Testis (tissue), 2 donors: ENCODE measurements at regions not wholly inside any gene's neighbourhood (a gene's known extent, or its start where the extent isn't known, plus 50 kb on each side); places are given as distances from the start of the nearest gene placed in this dataset.

Source experiments
- DNase-seq: peaks from one replicate; pipeline ENCODE4 v3.0.0-alpha.2; 2019
- H3K27ac ChIP-seq, 2 donors: fragments of 200-600 bp; sonication (generic); one replicate each; pipeline ENCODE4 v1.5.1; 2019
- H3K27me3 ChIP-seq: fragments of 200-600 bp; sonication (generic); one replicate; pipeline ENCODE4 v1.5.1; 2019
- H3K36me3 ChIP-seq: fragments of 200-600 bp; sonication (generic); one replicate; pipeline ENCODE4 v1.5.1; 2017; ENCODE audit warnings: low read depth; ENCODE audit errors: missing control alignments
- H3K4me1 ChIP-seq: fragments of 200-600 bp; sonication (generic); one replicate; pipeline ENCODE4 v1.5.1; 2019
- H3K4me3 ChIP-seq, 2 donors: fragments of 200-600 bp; sonication (generic); one replicate each; pipeline ENCODE4 v1.5.1; 2017 to 2019
- H3K9me3 ChIP-seq: fragments of 200-600 bp; sonication (generic); one replicate; pipeline ENCODE4 v1.5.1; 2017
- POLR2A ChIP-seq: fragments of 450-650 bp; IDR thresholded peaks from one replicate; pipeline ENCODE4 v1.6.1; 2017; ENCODE audit warnings: antibody characterized with exemption, mild to moderate bottlenecking, moderate library complexity
- WGBS, 2 donors: methylation state at CpG; one replicate each; pipeline ENCODE4 v1.1.5; 2018; 5-methylcytosine and 5-hydroxymethylcytosine counted together
- intact Hi-C: fragments of 100-400 bp; cut with DNase I; formaldehyde crosslinking; loops from one replicate; pipeline ENCODE4 v1.15.1; 2023; ENCODE audit warnings: low total_unique reads
- TF ChIP-seq, protein P1 (sequence below), 3 experiments: fragments of 450-650 bp in 2 of 3; fragments of 200-600 bp in 1 of 3; sonication (generic) in 1 of 3; IDR thresholded peaks; one replicate each; pipeline ENCODE4 v1.5.1; 2016 to 2019; ENCODE audit warnings: antibody characterized with exemption in 3 of 3, mild to moderate bottlenecking in 2 of 3, moderate library complexity in 1 of 3

DNA sequence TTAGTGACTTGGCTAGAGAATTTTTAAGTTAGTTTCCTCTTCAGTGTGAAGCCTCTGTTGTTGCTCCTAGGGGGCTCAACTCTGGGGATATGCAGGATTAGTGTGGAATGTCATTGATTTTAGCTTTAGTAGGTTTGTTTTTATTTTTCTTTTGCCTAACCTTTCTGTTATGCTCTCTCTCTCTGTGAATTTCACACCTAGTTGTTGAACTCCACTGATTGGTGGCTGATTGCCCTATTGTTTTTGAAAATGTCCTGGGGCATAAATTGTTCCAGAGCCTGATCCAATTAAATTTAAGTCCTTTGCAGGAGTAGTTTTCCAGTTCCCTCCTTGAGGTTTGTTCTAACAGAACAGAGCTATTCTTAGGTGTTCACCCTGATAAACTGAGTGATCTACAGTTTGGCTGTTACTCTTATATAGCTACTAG lies 393.3 kb upstream of the CTSO start:
- H3K9me3 ChIP-seq = no peaks in the 10 kb centered on the region
- DNase-seq = no peak
- TF ChIP-seq, protein P1, sequence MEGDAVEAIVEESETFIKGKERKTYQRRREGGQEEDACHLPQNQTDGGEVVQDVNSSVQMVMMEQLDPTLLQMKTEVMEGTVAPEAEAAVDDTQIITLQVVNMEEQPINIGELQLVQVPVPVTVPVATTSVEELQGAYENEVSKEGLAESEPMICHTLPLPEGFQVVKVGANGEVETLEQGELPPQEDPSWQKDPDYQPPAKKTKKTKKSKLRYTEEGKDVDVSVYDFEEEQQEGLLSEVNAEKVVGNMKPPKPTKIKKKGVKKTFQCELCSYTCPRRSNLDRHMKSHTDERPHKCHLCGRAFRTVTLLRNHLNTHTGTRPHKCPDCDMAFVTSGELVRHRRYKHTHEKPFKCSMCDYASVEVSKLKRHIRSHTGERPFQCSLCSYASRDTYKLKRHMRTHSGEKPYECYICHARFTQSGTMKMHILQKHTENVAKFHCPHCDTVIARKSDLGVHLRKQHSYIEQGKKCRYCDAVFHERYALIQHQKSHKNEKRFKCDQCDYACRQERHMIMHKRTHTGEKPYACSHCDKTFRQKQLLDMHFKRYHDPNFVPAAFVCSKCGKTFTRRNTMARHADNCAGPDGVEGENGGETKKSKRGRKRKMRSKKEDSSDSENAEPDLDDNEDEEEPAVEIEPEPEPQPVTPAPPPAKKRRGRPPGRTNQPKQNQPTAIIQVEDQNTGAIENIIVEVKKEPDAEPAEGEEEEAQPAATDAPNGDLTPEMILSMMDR (IDR thresholded peaks at IDR 0.05) = no peak
- TF ChIP-seq POLR2A = no peak
- intact Hi-C loops = no loop called here
- no peaks in the 10 kb centered on the region for H3K36me3 ChIP-seq
- no peaks in the 10 kb centered on the region for H3K4me1 ChIP-seq
- no peaks in the 10 kb centered on the region for H3K27me3 ChIP-seq
- no peak overlapping the region for H3K27ac ChIP-seq
- no peak overlapping the region for H3K4me3 ChIP-seq

DNA sequence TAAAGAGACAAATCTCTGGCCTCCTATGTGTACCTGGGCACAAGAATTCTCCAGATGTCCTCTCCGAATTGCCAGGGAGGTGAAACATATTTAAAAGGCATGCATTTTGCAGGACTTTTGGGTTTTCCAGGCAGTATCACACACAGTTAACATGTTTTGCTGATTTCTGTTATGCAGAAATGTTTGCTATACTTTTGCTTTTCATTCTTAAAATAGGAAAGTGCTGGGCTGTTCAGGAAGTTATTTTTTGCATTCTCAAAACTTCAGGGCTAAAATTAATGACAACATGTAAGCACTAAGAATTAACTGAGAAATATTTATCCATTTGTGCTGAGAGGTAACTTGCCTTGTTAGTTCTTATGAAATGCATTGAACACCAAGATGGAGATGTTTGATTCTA lies 390.7 kb upstream of the CTSO start:
- 55 to 68% methylated on average over 1 of the region's 1 CpG for WGBS, 2 donors
- no peaks in the 10 kb centered on the region for H3K4me1 ChIP-seq
- no peak for TF ChIP-seq POLR2A

DNA sequence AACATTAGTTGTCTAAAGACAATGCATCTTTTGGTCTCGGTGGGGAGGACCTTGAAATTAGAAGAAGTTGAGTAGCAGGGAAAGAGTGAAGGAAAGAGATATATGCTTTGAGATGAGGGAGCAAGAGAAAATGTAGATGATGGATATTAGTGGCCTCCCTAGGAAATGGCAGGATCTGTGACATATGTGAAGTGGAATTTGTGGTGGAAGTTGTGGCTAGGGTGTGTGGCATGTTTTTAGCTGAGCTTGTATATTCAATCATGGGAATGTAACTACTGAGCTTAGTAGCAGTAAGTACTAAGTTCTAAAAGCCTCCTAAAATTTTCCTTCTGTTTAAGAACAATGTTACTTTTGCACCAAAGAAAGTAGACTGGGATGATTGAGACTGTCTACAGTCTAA lies 382.8 kb upstream of the CTSO start:
- Histone ChIP-seq H3K27ac (no peak overlapping the region), H3K27me3 (no peaks in the 10 kb centered on the region), H3K36me3 (no peaks in the 10 kb centered on the region), H3K9me3 (no peaks in the 10 kb centered on the region), H3K4me3 (no peak overlapping the region), H3K4me1 (no peaks in the 10 kb centered on the region)
- intact Hi-C loops = no loop called here
- DNase-seq = no peak
- WGBS, 2 donors = 88 to 96% methylated on average over 1 of the region's 1 CpG
- TF ChIP-seq, protein P1 (IDR thresholded peaks at IDR 0.05) = no peak

More for the DNA sequence above, 390.7 kb upstream of the CTSO start:
- no peak overlapping the region for H3K4me3 ChIP-seq
- H3K9me3 ChIP-seq = no peaks in the 10 kb centered on the region
- intact Hi-C loops = no loop called here
- H3K36me3 ChIP-seq = no peaks in the 10 kb centered on the region
- H3K27ac ChIP-seq = no peak overlapping the region
- DNase-seq = no peak
- no peaks in the 10 kb centered on the region for H3K27me3 ChIP-seq

DNA sequence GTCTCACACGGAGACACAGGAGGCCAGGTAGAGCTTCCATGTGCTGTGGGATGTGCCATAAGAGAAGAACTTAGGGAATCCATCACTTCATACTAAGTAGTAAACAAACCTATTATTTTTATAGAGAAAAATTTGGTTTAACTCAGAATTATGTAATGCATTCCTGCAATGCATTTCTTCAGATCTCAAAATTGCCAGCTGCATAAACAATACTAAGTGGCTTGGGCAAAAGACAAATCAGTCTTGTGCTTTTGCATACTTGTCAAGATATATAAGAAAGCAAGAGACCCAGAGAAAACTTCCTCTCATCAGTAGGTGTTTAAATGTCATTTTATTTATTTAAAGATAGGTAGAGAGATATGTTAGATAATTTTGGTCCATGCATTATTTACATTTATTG lies 382.1 kb upstream of the CTSO start:
- no peaks in the 10 kb centered on the region for H3K27me3 ChIP-seq
- 95% methylated on average over 1 of the region's 1 CpG for WGBS, 2 donors
- TF ChIP-seq POLR2A = no peak
- TF ChIP-seq, protein P1 (IDR thresholded peaks at IDR 0.05) = no peak
- no peaks in the 10 kb centered on the region for H3K4me1 ChIP-seq
- no peak overlapping the region for H3K4me3 ChIP-seq
- H3K36me3 ChIP-seq = no peaks in the 10 kb centered on the region
- H3K27ac ChIP-seq = no peak overlapping the region
- no peaks in the 10 kb centered on the region for H3K9me3 ChIP-seq
- intact Hi-C loops = no loop called here
- DNase-seq = no peak

DNA sequence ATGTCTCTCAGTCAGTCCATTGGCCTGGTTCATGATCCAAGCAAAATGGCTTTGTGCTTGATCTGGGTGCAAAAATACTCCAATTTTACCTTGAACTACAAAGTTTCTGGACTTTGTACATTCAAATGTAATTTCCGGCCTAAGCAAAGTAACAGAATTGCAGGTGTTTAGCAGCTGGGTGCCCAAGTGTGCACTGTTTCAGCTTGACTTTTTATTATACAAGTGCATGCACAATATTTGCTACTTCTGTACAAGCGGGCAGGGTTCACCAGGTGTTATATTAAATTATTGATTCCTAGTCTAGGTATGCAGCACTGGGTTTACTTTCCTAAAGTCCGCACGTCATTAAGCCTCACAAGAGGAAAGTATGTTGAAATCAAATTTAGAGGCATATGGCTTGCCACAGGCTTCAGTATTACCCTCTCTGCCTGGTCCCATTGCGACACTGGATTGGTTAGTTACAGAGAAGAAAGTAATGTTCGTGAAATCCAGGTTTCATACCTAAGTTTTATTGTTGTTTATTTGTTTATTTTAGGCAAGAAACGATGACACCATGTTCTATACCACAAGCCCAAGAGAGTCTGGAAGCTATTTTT lies 376.9 kb upstream of the CTSO start:
- WGBS, 2 donors = 80 to 81% methylated on average over 7 of the region's 7 CpGs
- H3K4me3 ChIP-seq = no peak overlapping the region

More for the DNA sequence above, 376.9 kb upstream of the CTSO start:
- TF ChIP-seq, protein P1 (IDR thresholded peaks at IDR 0.05) = no peak
- no peak for TF ChIP-seq POLR2A
- Histone ChIP-seq H3K27ac (no peak overlapping the region), H3K36me3 (no peaks in the 10 kb centered on the region), H3K9me3 (no peaks in the 10 kb centered on the region), H3K27me3 (no peaks in the 10 kb centered on the region), H3K4me1 (no peaks in the 10 kb centered on the region)
- intact Hi-C loops = no loop called here
- no peak for DNase-seq
